SK-N-MC (cell line): ENCODE measurements at regions not wholly inside any gene's neighbourhood (a gene's known extent, or its start where the extent isn't known, plus 50 kb on each side); places are given as distances from the start of the nearest gene placed in this dataset.

Experiments used
- DNase-seq: peaks from one replicate; pipeline ENCODE4 v3.0.0-alpha.2; 2011; ENCODE audit warnings: low read depth, low spot score
- H3K27ac ChIP-seq: fragments of 200-600 bp; sonication (generic); 2 replicates; pipeline ENCODE4 v1.5.1; 2016; ENCODE audit warnings: mixed run types
- H3K36me3 ChIP-seq: fragments of 200-600 bp; sonication (generic); 2 replicates; pipeline ENCODE4 v1.6.1; 2017; ENCODE audit warnings: antibody characterized with exemption, low read length, mixed read lengths; ENCODE audit not compliant: insufficient read depth
- H3K4me3 ChIP-seq: fragments of 200-600 bp; sonication (generic); 2 replicates; pipeline ENCODE4 v1.5.1; 2016
- H3K9ac ChIP-seq: fragments of 200-600 bp; sonication (generic); 2 replicates; pipeline ENCODE4 v1.8.0; 2017; ENCODE audit warnings: mixed run types, mixed read lengths; ENCODE audit not compliant: insufficient read length
- H3K9me3 ChIP-seq: fragments of 200-600 bp; sonication (generic); 2 replicates; pipeline ENCODE4 v1.6.1; 2017; ENCODE audit warnings: low read depth, mild to moderate bottlenecking, antibody characterized with exemption, low read length, moderate library complexity, mixed read lengths
- EZH2 ChIP-seq: fragments of 200-600 bp; sonication (generic); IDR thresholded peaks from one replicate; pipeline ENCODE4 v1.6.1; 2017; ENCODE audit warnings: antibody characterized with exemption
- FOXP2 ChIP-seq: optimal IDR thresholded peaks from 2 replicates; pipeline ENCODE3; 2011; ENCODE audit warnings: mild to moderate bottlenecking, moderate library complexity; ENCODE audit not compliant: insufficient read depth; ENCODE audit errors: extremely low read length, control extremely low read depth
- POLR2AphosphoS5 ChIP-seq: IDR thresholded peaks from 2 replicates; pipeline ENCODE4 v1.6.1; 2012; ENCODE audit warnings: mild to moderate bottlenecking, low read depth, low read length, borderline replicate concordance

DNA sequence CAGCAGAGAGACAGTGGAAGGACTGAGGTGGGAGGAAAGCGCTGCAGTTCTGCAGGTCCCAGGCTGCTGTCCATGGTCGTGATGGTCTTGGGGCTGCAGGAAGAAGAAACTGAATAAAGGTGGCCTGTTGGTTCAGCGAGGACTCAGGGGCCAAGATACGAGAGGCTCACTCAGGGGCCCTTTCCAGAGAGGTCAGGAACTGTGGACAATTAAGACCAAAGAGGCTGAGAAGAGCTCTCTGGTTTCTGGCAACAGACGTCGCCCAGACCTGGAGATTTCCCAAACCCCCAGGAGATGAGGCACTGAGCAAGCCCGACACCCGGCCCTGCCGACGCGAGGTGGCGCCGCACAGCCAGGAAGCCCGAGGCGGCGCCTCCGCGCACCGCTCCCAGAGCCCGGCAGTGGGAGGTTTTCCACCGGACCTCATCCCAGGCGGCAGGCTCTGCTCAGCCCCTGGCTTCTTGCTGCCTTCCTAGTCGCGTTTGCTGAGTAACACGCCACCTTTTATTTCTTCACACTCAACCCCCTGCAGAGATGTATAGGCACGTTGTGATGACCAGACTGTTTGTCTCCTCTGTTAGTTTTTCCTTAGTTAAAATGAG is 56.4 kb upstream of the ARRDC4 start:
- H3K27ac ChIP-seq, result no peak overlapping the region
- no peak for TF ChIP-seq POLR2AphosphoS5
- no peak for TF ChIP-seq FOXP2
- no peak for TF ChIP-seq EZH2
- DNase-seq, result no peak
- no peaks in the 10 kb centered on the region for H3K9me3 ChIP-seq
- H3K9ac ChIP-seq, result no peak overlapping the region
- no peak overlapping the region for H3K4me3 ChIP-seq
- no peaks in the 10 kb centered on the region for H3K36me3 ChIP-seq

DNA sequence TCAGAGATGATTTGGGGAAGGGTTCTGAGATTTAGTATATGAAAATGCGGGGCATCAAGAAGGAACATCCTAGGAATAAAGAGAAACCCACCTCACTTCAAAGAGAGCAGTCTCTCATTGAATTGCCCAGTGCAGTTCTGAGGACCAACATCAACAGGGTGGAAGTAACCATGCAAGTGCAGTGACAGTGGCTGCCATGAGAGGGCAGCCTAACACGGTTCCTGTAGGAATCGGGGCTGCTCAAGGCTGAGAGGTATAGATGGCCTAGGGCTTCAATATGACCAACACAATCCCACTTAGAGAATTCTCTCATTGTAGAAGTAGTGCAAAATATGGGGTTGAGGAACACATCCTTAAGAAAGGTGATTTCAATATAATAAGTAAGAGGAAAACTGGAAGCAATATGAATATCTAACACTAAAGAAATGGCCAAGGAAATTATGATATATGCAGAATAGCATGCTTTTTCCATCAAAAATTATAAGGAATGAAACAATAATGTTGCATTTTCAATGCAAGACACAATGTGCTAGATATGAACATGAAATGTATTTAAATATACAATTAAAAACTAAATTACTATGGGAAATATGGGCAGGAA is 51.1 kb upstream of the ARRDC4 start:
- H3K9me3 ChIP-seq, result no peaks in the 10 kb centered on the region
- H3K9ac ChIP-seq, result no peak overlapping the region
- H3K4me3 ChIP-seq, result no peak overlapping the region
- no peak overlapping the region for H3K27ac ChIP-seq
- TF ChIP-seq POLR2AphosphoS5 (no peak), EZH2 (no peak), FOXP2 (no peak)
- DNase-seq, result no peak
- H3K36me3 ChIP-seq, result no peaks in the 10 kb centered on the region
